GM21528 (cell line): ENCODE measurements at regions not wholly inside any gene's neighbourhood (a gene's known extent, or its start where the extent isn't known, plus 50 kb on each side); places are given as distances from the start of the nearest gene placed in this dataset.
"Not testable (repeated sequence)": the region's sequence is repeated elsewhere in the genome, so short reads cannot be mapped to it uniquely, and the experiment has no call there.

Source experiments
- ATAC-seq: cut with Tn5 transposase; IDR thresholded peaks from one replicate; pipeline ENCODE4 v1.9.1; 2021; ENCODE audit warnings: mild to moderate bottlenecking, moderate library complexity; ENCODE audit not compliant: unreplicated experiment, low FRiP score

DNA sequence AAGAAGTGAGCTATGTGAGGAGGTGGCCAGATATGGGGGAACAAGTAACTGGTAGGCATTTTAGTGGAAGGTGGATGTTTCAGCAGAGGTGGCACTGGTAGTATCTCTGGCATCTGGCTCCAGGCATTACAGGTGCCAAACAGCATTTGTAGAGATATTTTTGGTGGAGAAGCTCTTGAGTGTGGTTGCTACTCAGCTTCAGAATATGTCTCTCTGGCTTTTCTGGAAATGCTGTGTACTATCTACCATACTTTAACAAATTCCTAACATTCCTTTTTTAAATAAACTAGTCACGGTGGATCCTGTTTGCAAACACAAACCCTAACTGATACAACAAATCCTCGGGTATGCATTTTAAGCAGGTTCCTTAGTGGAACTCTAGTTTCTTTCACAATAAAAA is 128.0 kb downstream of the BARX2 start:
- no peak for ATAC-seq

DNA sequence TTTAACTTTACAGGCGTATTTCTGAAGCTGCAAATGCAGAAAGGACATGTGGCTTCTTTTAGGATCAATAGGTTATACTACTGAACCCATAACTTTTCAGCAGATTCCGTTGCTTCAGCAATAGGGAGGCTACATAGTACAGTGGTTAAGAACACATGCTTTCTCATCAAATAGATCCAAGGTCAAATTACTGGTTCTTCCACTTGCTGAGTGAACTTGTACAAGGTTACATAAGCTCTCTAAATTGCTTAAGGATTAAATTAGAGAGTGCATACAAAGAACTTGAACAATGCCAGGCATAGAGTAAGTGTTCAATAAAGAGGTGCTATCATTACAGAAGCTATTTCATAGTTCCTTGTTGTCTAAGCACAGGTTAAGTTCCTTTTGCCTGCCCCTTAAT is 129.6 kb downstream of the BARX2 start:
- no peak for ATAC-seq

DNA sequence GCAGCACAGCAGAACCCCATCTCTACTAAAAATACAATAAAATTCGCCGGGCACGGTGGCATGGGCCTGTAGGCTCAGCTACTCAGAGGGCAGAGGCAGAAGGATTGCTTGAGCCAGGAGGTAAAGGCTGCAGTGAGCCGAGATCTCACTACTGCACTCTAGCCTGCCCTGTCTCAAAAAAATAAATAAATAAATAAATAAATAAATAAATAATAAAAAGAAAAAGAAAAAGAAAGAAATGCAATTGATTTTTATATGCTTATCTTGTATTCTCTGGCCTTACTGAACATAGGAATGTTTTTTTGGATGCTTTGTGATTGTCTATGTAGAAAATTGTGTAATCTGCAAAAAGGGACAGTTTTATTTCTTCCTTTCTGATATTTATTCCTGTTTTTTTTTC is 132.5 kb downstream of the BARX2 start:
- no peak for ATAC-seq

DNA sequence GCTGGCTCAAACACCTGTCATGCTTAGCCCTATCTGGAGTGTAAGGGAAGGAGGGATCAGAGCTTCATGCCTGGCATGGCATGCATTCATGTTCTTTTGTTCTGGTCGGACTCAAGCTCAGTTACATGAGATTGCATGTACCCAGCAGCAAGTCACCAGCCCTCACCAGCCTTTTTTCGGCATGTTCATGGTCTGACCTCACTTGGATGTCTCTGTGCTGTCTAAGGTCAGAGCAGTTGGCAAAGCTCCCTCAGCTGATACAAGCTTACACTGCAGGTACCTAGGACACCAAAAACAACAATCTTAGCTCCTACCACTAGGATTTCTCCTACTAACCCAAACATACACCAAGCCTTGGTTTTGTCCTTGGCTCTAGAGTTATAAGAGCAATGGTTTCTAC is 152.6 kb downstream of the BARX2 start:
- no peak for ATAC-seq

DNA sequence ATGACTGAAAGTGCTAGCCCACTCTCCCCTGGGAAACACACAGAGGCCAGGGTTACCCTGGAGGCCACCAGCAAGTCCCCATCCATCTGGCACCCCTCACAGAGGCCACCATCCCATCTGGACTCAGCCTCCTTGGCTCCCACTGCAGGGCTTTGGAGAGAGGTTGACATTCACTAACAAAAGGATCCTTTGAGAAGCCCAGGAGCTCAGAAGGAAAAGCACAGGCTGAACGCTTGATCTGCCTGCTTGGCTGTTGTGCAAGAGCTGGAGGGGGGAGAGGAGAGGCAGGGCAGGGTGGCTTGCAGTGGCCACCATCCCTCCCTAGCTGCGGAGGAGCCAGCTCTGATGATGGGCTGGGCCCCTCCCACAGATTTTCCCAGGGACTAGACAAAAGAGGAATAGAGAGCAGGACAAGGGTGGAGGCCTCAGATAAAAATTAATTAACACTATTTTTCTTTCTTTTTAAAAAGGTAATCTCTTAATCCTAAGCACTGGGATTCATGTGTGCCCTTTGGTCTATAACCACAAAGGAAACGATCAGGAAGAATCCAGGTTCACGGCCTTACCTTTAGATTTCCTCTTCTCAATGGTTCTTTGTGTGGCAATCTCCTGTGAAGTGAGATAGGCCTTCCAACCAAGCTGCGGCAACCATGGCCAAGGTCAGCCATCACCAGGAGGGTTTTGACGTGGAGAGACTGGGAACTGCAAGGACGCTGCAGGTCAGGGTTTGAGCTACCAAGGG is 154.7 kb downstream of the BARX2 start:
- ATAC-seq, result no peak

DNA sequence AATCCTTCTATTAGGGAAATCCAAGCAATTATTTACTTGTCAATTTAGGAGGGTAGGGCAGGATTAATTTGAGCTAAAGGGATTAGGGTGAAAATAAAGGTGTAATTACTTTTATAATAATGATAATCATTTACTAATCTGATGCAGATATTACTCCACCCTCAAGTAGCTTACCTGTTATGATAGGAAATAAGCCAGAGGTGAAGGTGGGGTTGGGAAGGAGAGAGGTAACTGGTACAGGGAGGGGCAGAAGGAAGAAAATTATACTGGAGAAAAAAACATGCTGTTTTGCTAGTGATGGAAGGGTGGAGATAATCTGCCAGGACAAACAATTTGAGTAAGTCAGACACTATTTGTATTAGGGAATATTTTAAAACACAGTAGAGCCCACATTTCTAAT is 157.7 kb downstream of the BARX2 start:
- no peak for ATAC-seq

DNA sequence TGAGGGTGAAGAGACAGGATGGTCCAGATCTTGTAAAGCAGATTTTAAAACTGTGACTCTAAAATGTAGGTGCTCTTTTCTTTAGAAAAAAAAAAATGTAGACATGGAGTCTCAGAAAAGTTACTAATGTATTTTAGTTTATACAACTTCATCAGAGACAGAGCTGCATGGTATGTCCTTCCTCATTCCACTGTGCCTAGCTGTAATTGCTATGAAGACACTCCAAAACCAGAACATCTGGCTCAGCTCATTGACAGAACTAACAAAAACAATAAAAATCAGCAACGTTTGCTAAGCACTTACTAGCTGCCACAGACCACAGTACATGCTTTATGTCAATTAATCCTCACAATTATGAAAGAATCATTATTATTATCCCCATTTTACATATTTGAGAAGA is 160.7 kb downstream of the BARX2 start:
- ATAC-seq, result no peak

DNA sequence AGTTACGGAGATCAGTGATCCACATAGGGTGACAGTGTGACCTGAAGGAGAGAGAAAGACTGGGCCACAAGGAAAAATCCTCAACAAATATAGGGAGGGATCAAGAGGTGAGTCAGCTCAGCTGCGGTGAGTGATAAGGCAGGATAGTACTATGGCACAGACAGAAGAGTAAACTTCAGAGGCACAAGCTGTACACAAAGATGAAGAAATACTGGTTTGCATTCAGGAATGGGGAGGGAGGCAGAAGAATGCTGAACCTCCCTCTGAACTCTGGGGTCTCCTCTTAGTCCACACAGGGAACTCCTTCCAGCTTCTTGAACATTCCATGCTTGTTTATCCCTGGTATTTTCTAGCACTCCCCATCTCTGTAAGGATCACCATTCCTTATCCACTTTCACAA is 162.7 kb downstream of the BARX2 start:
- ATAC-seq, result no peak

DNA sequence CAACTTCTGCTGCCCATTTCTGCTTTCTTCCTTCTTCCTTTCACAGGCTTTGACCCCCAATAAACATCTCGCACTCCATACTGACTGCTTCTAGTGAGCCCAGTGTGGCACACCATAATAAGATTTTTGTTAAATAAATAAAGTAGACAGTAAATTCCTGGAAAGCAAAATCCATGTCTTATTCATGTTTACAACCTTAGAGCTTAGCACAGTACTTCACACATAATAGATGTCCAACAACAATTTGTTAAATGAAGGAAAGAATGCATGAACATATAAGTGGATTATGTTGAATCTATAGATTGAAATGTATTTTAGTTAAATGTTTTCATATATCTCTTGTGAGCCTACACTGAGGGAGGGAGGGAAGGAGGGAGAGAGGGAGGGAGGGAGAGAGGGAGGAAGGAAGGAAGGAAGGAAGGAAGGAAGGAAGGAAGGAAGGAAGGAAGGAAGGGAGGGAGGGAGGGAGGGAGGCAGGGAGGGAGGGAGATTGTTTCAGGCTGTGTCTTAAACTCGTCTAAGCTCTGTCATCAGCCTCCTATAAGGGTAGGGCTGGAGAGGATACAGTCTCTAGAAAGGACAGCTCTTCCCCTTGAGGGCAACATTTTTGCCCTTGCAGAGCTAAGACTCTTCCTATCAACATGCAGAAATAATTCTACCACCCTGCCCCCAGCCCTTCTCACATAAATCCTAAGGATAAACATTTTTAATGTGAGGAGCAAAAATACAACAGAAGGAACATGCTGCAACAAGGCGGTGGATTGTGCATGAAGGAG is 168.1 kb downstream of the BARX2 start:
- no peak for ATAC-seq

DNA sequence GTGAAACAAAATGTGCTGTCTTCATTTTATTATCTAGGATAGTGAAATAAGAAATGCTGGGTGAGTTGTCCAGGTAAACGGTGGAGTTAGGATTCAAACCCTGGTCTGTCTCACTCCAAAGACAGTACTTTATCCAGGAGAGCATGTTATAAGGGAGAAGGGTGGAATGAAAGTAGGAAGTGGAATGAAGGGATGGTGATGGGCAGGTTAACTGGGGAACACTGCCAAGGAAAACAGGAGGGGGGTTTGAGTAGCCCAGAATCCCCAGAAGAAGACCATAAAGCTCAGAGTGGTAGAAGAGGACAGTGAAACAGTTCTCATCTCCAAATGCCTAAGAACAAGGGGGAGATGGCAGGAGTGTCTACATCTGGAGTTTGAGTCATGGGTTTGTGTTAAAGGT is 169.0 kb downstream of the BARX2 start:
- no peak for ATAC-seq

DNA sequence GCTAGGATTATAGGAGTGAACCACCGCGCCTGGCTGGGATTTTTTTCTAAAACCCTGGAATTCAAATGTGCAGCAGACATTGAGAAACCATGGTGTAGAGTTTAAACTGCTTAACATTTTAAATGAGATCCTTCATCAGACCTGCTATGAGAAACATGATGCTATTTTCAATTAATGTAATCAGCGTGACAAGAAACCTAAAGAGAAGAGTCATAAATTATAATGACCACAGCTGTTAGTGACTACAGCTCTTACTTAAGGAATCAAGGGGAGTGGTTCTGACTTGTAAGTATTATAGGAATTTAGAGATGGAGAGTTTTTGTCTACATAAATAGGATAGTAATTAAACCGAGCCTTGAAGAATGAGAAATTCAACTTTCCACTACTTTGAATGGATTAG is 170.6 kb downstream of the BARX2 start:
- no peak for ATAC-seq

DNA sequence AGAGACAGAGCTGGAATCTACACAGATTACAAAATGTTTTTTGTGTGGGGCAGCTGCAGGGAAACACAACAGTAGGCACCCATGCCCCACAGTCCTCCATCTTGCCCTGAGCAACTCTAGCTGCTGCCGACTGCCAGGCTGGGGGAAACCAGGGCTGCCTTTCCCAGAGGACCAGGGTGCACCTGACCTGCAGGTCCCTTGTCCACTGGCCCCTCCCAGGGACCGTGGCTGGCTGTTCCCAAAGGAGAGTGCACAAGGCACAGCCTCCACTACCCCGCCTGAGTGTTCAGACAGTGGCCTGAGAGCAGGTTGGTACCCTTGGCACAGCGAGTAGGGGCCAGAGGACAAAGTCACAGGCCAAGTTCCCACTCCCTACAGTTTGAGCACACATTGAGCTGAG is 181.8 kb downstream of the BARX2 start:
- ATAC-seq, result no peak

DNA sequence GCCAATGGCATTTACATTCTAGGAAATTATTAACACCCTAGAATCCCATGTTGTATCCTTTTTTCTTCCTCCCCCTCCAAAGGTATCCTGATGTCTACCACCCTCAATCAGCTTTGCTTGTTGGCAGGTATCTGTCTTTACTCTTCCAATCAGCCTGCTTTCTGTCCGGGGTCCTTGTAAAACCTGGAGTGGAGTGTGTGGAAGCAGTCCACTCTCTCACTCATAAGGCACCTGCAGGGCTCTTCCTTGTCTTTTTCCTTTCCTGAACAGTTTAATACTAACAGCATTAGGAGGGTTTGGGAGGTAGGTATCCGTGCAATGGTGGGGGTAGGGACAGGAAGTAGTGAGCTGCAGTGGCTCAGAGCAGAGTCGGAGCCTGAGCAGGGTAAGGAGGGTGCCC is 193.4 kb downstream of the BARX2 start:
- no peak for ATAC-seq

DNA sequence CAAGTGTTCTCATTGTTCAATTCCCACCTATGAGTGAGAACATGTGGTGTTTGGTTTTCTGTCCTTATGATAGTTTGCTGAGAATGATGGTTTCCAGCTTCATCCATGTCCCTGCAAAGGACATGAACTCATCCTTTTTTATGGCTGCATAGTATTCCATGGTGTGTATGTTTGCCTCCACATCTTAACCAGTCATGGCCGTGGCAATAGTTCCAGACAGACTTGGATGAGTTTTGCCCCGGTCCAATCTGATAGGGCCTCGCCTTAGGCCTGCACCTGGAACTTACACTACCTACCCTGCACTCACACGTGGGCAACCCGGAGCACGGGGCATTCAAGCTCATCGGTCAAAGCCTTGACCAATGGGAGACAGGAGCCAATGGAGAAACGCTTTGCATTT is 197.0 kb downstream of the BARX2 start:
- not testable (repeated sequence) for ATAC-seq

DNA sequence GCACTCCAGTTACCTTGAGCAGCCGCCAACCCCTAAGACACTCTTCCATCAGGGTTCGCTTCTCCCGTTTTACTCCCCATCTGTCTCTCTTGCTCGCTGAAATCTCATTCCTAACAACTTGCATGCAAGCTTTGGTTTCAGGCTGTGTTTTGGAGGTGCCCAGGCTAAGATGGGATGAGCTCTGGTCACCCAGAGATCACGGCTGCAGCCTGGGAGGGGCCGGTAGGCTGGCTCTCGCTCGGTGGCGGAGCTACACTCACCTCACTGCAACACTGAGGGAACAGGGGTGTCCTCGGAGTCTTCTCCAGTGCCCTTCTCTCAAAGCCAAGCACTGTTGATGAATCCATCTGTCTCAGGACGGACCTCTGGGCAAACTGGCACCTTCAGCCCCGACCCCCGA is 197.5 kb downstream of the BARX2 start:
- no peak for ATAC-seq

DNA sequence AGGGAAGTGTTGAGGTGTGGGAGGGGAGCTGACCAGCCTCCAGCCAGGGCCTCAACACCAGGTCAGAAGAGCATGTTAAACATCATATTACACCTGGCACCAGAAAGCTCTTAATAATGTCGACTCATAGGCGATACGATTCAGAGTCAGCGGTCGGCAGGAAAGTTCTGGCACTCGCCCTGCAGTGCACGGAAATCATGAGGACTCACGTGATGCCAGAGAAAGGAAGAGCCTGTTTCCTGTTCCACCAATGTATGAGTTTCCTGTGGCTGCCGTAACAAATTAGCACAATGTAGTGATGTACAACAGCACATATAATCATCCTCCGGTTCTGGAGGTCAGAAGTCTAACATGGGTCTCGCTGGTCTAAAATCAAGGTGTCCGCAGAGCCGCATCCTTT is 198.8 kb downstream of the BARX2 start:
- no peak for ATAC-seq

DNA sequence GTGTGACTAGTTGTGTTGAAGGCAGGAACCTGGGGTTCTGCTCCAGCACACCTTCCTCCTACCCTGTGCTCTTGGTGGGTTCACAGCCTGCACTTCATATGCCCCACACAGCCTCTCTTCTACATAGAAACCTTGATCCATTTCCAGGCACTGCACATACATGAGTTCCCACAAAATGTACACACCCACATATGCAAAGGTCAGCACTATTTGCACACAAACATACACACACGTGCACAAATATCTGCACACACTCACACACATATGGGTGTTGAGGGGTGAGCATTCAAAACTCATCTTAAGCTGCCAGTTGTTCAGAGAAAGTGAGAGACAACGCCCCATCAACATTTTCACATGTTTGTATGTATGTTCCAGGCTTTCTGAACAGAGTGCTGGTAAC is 201.0 kb downstream of the BARX2 start:
- ATAC-seq, result no peak

DNA sequence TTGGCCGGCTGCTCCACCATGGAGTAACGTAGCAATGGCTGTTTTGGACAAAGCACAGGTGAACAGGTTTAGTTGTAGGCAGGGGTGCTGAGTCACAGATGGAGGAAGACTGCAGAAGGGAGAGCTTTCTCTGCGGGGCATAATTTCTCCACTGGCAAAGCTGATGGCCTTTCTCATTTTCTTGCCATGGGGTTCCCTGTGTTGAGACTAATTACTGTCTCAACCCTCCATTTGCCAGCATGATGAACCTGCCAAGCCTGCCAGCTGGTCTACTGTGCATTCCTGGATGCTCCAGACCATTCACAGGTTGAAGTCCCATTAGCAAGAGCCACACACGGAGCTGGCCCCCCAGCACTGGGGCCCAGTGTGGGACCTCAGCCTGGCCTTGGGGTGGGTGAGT is 202.4 kb downstream of the BARX2 start:
- no peak for ATAC-seq

DNA sequence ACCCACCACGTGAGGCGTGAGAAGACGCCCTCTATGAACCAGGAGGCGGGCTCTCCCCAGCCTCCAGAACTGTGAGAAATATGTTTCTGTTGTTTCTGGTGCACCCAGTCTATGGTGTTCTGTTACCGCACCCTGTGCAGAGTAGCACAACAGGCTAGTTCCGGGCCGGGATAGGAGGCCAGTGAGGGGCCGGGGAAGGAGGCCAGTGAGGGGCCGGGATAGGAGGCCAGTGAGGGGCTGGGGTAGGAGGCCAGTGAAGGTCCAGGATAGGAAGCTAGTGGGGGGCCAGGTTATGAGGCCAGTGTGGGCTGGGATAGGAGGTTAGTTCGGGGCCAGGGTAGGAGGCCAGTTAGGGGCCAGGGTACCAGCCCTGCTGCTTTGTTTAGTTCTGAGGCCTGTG is 204.6 kb downstream of the BARX2 start:
- ATAC-seq, result no peak

DNA sequence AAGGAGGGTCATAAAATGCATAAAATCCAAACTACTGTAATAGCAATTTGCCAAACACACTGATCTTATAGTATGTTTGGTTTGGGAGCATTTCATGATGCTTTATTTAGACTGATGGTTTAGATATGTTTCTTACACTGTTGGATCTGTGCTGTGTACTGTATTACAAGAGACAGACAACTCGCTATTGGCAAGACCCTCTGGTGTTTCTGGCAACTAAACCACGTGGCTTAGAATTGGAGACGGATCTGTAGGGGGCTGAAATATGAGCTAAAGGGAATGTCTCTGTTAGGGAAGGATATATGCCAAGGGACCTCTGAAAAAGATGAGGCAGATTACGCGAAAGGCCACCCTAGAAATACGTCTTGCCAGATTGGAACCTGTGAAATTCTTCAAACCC is 208.7 kb downstream of the BARX2 start:
- ATAC-seq, result no peak

DNA sequence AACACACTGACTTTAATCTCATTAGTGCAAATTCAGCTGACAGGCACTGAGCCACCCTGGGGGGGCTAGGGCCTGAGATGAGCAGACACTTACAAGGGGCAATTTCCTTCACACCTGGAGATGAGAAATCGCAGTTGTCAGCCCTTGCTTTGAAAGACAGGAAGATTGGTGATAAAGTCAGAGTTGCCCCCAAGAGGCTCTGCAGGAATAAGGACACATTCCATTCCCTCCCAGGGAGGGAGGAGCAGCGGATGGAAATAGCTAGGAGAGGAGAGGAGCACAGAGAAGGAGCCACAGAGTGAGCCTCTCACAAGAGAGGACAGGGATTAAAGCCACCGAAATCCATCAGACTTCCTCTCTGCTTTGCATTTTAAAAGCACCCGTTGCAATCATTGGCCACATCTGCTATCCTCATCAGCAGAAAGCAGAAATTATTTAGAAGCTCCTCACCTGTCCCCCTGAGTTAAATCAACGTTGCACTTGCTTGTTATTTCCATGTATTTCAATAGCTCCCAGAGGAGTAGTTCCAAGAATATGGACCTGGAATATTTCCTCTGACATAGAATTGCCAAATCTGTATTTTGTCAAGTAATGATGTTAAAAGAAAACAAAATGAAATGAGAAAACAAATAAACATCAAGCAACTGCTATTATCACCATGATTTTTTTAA is 213.7 kb downstream of the BARX2 start:
- ATAC-seq, result no peak
